ENCODE measurements at regions not wholly inside any gene's neighbourhood (a gene's known extent, or its start where the extent isn't known, plus 50 kb on each side); places are given as distances from the start of the nearest gene placed in this dataset.

DNA sequence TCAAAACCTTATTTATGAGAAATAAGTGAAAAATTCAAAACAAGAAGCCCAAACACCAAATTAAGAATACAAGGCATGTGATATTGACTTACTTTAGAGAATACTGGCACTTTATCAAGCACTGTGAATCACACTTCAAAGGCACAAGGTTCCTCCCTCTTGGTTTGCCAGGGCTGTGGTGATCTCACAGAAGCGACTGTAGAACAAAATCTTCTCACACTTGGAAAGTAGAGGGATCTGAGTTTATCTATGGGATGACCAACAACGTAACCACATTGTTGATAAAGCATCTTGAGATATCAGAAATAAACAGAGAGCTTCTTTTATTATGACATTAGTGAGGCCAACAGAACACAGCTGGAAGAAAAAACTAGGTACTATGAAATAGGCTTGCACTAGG is 295.9 kb downstream of the NFIB start:
- no peak for TF ChIP-seq POLR2AphosphoS5 (IDR thresholded peaks at IDR 0.05; ENCODE audit: borderline replicate concordance, low read depth, low read length)
- TF ChIP-seq EZH2 (IDR thresholded peaks at IDR 0.05) = no peak
- TF ChIP-seq FOXP2 (optimal IDR thresholded peaks at IDR 0.05; ENCODE audit: control extremely low read depth, extremely low read length, insufficient read depth) = no peak

All from SK-N-MC (cell line).